ENCODE measurements at regions not wholly inside any gene's neighbourhood (a gene's known extent, or its start where the extent isn't known, plus 50 kb on each side); places are given as distances from the start of the nearest gene placed in this dataset.
A peak's percentile ranks its signal among the peaks of the same experiment; 100 is the strongest.
"Not testable (repeated sequence)": the region's sequence is repeated elsewhere in the genome, so short reads cannot be mapped to it uniquely, and the experiment has no call there.

GRCh38 chr4:59511809-59512208, 1688.3 kb upstream of the ADGRL3 start:
- DNase-seq (ENCODE audit: low read depth), result not testable (repeated sequence)

- no peak for DNase-seq (ENCODE audit: low read depth)
Measured at GRCh38 chr4:59517007-59517406, 1683.1 kb upstream of the ADGRL3 start.

GRCh38 chr4:59518005-59518823, 1681.9 kb upstream of the ADGRL3 start:
- no peak for DNase-seq (ENCODE audit: low read depth)

GRCh38 chr4:59525885-59526284, 1674.2 kb upstream of the ADGRL3 start:
- DNase-seq (ENCODE audit: low read depth), result no peak

GRCh38 chr4:59535541-59535940, 1664.6 kb upstream of the ADGRL3 start:
- DNase-seq (ENCODE audit: low read depth), result no peak

- no peak for DNase-seq (ENCODE audit: low read depth)
Measured at GRCh38 chr4:59536428-59536827, 1663.7 kb upstream of the ADGRL3 start.

- no peak for DNase-seq (ENCODE audit: low read depth)
Measured at GRCh38 chr4:59537246-59537886, 1662.8 kb upstream of the ADGRL3 start.

- DNase-seq (ENCODE audit: low read depth), result no peak
Measured at GRCh38 chr4:59539401-59539800, 1660.7 kb upstream of the ADGRL3 start.

- DNase-seq (ENCODE audit: low read depth), result no peak
Measured at GRCh38 chr4:59540311-59540710, 1659.8 kb upstream of the ADGRL3 start.

GRCh38 chr4:59553063-59553720, 1646.9 kb upstream of the ADGRL3 start:
- DNase-seq (ENCODE audit: low read depth), result peak; percentile 11

GRCh38 chr4:59553721-59554091, 1646.4 kb upstream of the ADGRL3 start:
- DNase-seq (ENCODE audit: low read depth), result peak; percentile 20

GRCh38 chr4:59556191-59556590, 1643.9 kb upstream of the ADGRL3 start:
- not testable (repeated sequence) for DNase-seq (ENCODE audit: low read depth)

- DNase-seq (ENCODE audit: low read depth), result not testable (repeated sequence)
Measured at GRCh38 chr4:59560141-59560648, 1639.9 kb upstream of the ADGRL3 start.

GRCh38 chr4:59565836-59566235, 1634.3 kb upstream of the ADGRL3 start:
- no peak for DNase-seq (ENCODE audit: low read depth)

GRCh38 chr4:59570860-59571476, 1629.2 kb upstream of the ADGRL3 start:
- no peak for DNase-seq (ENCODE audit: low read depth)

GRCh38 chr4:59571805-59572430, 1628.2 kb upstream of the ADGRL3 start:
- no peak for DNase-seq (ENCODE audit: low read depth)

GRCh38 chr4:59583845-59584568, 1616.1 kb upstream of the ADGRL3 start:
- DNase-seq (ENCODE audit: low read depth), result no peak

- no peak for DNase-seq (ENCODE audit: low read depth)
Measured at GRCh38 chr4:59597536-59598329, 1602.4 kb upstream of the ADGRL3 start.

- no peak for DNase-seq (ENCODE audit: low read depth)
Measured at GRCh38 chr4:59598330-59598618, 1601.9 kb upstream of the ADGRL3 start.

GRCh38 chr4:59608466-59608865, 1591.7 kb upstream of the ADGRL3 start:
- no peak for DNase-seq (ENCODE audit: low read depth)

GRCh38 chr4:59612235-59612634, 1587.9 kb upstream of the ADGRL3 start:
- DNase-seq (ENCODE audit: low read depth), result peak; percentile 68
